ENCODE measurements at regions not wholly inside any gene's neighbourhood (a gene's known extent, or its start where the extent isn't known, plus 50 kb on each side); places are given as distances from the start of the nearest gene placed in this dataset.

DNA sequence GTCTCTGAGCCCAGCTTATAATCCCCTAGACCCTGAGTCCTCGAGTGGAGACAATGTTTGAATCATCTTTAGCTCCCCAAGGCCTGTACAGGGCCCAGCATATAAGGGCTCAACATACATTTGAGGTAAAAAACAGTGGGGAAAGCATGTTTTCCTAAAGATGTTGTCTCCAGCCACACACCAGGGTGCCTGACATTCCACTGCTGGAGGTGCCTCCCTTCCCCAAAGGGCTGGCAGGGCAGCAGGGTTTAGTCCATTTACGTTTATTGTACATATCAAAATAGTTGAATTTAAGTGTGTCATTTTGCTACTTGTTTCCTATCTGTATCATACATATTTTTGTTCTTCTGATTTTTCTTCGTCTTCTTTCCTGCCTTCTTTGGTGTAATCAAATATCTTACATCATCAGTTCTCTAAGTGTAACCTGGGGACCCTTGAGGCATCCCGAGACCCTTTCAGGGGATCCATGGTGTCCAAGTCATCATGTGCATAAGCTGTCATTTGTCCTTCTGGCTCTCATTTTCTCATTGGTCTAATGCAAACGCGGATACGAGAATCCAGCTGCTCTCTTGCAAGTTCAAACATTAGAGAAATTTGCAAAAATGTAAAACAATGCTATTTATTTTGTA is 101.6 kb downstream of the PDGFA start:
- TF ChIP-seq, protein P1, sequence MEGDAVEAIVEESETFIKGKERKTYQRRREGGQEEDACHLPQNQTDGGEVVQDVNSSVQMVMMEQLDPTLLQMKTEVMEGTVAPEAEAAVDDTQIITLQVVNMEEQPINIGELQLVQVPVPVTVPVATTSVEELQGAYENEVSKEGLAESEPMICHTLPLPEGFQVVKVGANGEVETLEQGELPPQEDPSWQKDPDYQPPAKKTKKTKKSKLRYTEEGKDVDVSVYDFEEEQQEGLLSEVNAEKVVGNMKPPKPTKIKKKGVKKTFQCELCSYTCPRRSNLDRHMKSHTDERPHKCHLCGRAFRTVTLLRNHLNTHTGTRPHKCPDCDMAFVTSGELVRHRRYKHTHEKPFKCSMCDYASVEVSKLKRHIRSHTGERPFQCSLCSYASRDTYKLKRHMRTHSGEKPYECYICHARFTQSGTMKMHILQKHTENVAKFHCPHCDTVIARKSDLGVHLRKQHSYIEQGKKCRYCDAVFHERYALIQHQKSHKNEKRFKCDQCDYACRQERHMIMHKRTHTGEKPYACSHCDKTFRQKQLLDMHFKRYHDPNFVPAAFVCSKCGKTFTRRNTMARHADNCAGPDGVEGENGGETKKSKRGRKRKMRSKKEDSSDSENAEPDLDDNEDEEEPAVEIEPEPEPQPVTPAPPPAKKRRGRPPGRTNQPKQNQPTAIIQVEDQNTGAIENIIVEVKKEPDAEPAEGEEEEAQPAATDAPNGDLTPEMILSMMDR (IDR thresholded peaks at IDR 0.05): no peak
- TF ChIP-seq POLR2A (IDR thresholded peaks at IDR 0.05): no peak

All from heart left ventricle (tissue), 13 donors.